GM18951 (cell line): ENCODE measurements at regions not wholly inside any gene's neighbourhood (a gene's known extent, or its start where the extent isn't known, plus 50 kb on each side); places are given as distances from the start of the nearest gene placed in this dataset.

Experiments used
- POLR2A ChIP-seq: IDR thresholded peaks from 4 replicates; pipeline ENCODE4 v1.6.1; 2011; ENCODE audit warnings: mild to moderate bottlenecking; ENCODE audit not compliant: insufficient read length, insufficient read depth; ENCODE audit errors: extremely low read depth
- in situ Hi-C: fragments of 300-500 bp; cut with MboI; formaldehyde crosslinking; loops from one replicate; pipeline ENCODE4 v1.12.0; 2022; ENCODE audit warnings: low sequenced_read_pairs, mixed read lengths, inconsistent platforms; ENCODE audit not compliant: unreplicated experiment

DNA sequence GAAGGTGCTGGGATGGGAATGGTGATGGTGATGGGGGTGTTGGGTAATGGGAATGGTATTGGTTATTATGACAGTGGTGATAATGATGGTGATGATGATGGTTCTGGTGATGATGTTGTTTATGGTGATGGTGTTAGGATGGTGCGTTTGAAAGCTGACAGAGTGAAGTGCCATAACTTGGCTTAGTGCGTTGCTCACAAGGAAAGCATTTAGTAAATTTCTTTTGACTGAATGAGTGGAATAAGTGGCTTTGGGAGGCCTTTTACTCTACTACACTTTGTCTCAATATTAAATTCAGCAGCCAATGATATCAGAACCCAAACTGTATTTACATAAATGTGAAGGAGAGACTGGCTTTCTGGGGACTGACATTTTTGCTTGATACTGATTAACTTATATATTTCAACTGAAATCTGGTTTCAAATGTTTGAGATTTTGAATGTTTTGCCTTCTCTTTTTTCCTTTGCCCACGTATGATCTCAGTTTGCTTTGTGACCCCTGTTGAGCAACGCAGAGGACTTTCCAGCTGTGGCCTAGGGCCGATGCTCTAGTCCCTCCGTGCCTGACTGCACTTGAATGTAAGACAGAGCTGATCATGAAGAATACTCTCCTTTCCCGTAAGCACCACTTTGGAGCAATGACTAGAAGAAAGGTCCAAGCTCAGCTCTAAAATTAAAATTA lies 128.5 kb upstream of the SH3BP4 start:
- in situ Hi-C loops = no loop called here
- TF ChIP-seq POLR2A = no peak

- in situ Hi-C loops = no loop called here
- no peak for TF ChIP-seq POLR2A
Measured at GRCh38 chr2:234821946-234822475, 129.8 kb upstream of the SH3BP4 start.

- in situ Hi-C loops = no loop called here
- no peak for TF ChIP-seq POLR2A
Measured at GRCh38 chr2:234818937-234819336, 132.9 kb upstream of the SH3BP4 start.

- in situ Hi-C loops = no loop called here
- TF ChIP-seq POLR2A = no peak
Measured at GRCh38 chr2:234816491-234816890, 135.3 kb upstream of the SH3BP4 start.

DNA sequence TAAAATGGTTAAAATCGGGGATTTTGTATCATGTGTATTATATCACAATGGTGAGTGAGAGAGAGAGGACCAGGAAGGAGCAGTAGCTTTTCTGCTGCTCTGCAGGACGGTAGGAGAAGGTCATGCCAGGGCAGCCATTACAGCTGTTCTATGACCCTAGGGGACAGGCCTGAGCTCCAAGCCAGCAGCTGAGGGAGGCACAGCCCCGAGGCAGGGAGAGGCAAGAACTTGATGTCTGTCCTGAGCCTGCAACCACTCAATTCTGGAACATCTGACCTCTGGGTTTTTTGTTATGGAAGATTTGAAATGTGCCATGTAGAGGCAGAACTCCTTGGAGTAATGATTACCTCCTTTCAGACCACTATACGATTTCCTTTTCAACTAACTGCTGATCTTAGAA lies 135.8 kb upstream of the SH3BP4 start:
- TF ChIP-seq POLR2A = no peak
- in situ Hi-C loops = no loop called here

DNA sequence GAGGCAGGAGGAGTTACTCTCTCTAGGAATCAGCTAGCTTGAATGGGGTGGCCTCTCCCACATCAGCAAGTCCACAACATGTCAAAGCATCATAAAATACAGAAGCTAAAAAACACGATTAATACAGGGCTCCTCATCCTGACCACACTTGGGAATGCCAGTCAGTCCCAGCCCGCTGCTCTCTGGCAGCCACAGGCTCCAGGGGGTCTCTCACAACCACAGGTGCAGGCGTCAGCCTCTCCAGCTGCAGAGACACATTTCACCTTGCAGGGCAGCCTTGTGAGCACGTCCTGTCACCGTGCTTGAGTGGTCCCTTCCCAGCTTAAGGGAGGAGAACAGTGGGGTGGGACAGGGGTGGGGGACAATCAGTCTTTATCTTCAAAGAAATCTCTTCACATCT lies 137.4 kb upstream of the SH3BP4 start:
- in situ Hi-C loops = no loop called here
- TF ChIP-seq POLR2A = no peak

- in situ Hi-C loops = no loop called here
- no peak for TF ChIP-seq POLR2A
Measured at GRCh38 chr2:234812851-234813250, 139.0 kb upstream of the SH3BP4 start.

DNA sequence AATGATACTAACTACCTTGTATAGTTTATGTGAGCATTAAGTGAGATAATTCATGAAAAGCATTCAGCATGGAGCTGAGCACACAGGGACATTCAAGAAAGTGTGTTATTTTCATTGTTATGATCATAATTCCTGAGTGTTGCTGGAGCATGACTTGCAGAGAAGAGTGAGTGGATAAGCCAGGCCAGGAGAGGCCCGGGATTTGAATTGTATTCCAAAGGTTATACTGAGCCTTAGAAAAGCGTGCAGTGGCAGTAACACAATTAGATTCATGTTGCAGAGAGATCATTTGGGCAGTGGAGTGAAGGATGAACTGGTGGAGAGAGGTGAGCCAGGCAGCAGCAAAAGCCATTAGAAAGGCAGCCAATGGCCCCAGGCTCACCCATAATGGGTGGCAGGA lies 142.9 kb upstream of the SH3BP4 start:
- in situ Hi-C loops = no loop called here
- no peak for TF ChIP-seq POLR2A

- in situ Hi-C loops = no loop called here
Measured at GRCh38 chr2:234806818-234807217, 145.0 kb upstream of the SH3BP4 start.

DNA sequence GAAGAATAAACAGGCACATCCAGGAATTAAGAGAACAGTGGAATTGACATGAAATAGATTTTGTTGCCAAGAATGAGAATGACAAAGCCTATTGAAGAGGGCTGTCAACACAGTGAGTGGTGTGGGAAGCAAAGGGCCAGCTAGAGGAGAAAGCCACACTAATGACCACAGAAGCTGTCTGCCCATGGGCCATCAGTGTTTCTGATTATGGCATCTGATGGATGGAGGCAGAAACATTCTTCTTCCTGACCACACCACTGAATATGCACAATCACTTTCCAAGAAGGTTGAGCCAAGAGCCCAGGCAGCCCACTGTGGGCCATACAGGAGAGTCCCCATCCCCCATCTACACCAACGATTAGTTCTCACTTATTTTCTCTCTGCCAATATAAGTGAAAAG lies 146.0 kb upstream of the SH3BP4 start:
- TF ChIP-seq POLR2A = no peak
- in situ Hi-C loops = no loop called here

More at GRCh38 chr2:234806818-234807217, 145.0 kb upstream of the SH3BP4 start:
- TF ChIP-seq POLR2A = no peak

DNA sequence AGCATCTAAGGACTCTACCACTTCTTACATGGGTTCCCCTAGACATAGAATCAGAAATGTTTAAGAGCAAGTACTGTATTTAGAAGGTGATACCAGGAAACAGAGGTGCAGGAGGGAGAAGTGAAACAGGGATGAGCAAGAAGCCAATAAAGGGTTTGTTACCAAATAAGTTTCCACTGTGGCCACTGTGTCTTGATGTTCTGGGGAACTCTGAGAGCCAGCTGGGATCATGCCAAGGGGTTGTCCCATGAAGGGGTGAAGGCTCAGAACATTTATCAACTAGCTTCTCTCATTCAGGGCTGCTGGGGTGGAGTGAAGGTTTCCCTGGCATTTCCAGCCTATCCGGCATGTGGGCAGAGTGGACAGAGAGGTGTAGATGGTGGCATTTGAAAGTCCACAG lies 147.1 kb upstream of the SH3BP4 start:
- in situ Hi-C loops = no loop called here
- no peak for TF ChIP-seq POLR2A

- no peak for TF ChIP-seq POLR2A
- in situ Hi-C loops = no loop called here
Measured at GRCh38 chr2:234802845-234803171, 149.0 kb upstream of the SH3BP4 start.

GRCh38 chr2:234802071-234802844 lies 149.6 kb upstream of the SH3BP4 start:
- in situ Hi-C loops = no loop called here
- no peak for TF ChIP-seq POLR2A
